HG03432 (cell line): ENCODE measurements at regions not wholly inside any gene's neighbourhood (a gene's known extent, or its start where the extent isn't known, plus 50 kb on each side); places are given as distances from the start of the nearest gene placed in this dataset.
A peak's percentile ranks its signal among the peaks of the same experiment; 100 is the strongest.

Source experiments
- ATAC-seq: cut with Tn5 transposase; IDR thresholded peaks from one replicate; pipeline ENCODE4 v1.9.1; 2021; ENCODE audit warnings: mild to moderate bottlenecking, moderate library complexity; ENCODE audit not compliant: unreplicated experiment

DNA sequence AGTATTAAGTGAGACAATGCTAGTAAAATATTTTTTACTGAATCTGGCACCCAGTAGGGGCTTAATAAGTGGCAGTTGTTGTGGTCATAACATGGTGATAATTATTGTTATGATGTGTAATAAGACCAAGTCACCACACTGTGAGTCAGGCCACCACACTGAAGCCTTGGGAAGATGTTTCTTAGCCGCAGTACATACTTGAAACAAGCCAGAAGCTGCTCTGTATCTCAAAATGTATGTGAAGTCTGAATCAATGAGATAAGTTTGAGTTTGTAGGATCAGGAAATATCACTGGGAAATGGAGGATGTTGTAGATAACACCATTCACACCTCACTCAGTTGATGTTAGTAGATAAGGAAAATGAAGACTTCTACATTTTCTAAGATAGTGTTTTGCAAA is 51.3 kb upstream of the PTPN3 start:
- no peak for ATAC-seq

- ATAC-seq: no peak
These were observed 53.5 kb upstream of the PTPN3 start for GRCh38 chr9:109551651-109552050.

- ATAC-seq: no peak
These were observed 57.1 kb upstream of the PTPN3 start for GRCh38 chr9:109555215-109555614.

GRCh38 chr9:109556061-109556460 is 58.0 kb upstream of the PTPN3 start:
- ATAC-seq: no peak

DNA sequence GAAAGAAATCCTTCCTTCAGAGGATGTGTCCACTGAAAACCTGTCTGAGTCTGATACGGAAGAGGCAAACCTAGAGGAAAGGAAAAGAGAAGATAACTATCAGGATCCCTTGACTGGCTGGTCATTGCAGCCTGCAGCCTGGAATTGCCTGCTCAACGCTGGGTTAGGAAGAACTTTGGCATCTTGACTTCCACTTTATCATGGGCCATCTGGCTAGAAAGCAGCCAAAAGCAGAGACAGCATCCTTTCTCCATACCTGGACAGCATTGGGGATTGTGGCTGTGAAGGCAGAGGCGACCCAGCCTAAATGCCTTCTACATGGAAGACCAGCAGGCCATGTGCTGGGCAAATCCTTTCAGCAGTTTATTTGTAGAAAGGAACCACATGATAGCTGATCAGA is 58.7 kb upstream of the PTPN3 start:
- no peak for ATAC-seq

- ATAC-seq: no peak
These were observed 59.4 kb upstream of the PTPN3 start for GRCh38 chr9:109557481-109557880.

DNA sequence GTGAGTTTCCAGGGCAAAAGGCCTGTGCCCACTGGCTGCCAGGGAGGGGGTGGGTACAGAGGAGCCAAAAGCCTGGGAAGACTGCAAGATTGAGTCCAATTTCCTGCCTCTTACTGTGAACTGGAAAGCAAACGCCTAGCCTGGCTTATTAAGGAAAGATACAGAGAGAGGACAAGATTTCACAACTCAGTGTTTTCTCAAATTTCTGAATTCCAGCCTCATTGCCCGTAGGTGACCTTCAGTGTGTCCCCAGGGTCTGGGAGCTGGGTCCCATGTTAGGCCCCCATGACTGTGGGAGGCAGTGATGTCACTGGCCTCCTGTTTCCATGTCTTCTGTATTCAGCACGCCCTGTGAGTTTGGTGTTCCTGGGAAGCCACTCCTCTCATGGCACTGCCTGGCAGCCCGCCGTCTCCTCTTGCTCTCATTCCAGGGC is 60.6 kb upstream of the PTPN3 start:
- no peak for ATAC-seq

GRCh38 chr9:109560470-109561132 is 62.5 kb upstream of the PTPN3 start:
- no peak for ATAC-seq

DNA sequence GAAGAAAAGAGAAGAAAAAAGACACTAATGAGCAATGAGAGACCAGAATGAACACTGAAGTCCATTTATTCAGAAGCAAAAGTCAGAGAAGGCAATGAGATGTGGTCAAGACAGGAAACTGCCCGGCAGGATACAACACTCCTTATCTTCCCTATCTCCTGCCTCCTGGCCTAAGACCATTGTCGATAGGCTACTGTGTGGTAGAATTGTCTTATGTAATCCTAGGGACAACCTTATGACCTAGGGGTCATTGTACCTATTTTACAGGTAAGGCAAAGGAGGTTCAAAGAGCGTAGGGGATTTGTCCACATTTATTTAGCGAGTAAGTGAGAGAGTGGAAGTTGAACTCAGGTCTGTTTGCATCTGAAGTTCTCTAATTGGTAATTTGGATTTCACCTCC is 63.0 kb upstream of the PTPN3 start:
- no peak for ATAC-seq

DNA sequence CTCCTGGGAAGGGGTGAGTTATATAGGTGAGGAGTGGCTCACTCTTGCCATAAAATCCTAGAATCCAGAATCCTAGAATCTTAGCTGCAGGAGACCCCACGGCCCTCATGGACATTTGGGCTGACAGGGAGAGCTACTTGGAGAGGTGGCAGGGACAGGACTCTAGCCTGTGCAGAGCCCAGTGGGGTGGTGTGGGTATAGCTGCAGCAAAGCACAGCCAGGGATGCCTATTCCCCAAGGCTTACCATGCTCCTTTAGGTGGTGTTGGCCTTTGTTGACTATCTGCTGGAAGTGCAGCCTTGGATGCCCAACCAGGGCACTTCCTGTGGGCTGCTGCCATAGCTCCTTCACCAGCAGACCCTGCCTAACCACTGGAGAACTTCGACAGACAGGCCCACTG is 70.0 kb upstream of the PTPN3 start:
- no peak for ATAC-seq

DNA sequence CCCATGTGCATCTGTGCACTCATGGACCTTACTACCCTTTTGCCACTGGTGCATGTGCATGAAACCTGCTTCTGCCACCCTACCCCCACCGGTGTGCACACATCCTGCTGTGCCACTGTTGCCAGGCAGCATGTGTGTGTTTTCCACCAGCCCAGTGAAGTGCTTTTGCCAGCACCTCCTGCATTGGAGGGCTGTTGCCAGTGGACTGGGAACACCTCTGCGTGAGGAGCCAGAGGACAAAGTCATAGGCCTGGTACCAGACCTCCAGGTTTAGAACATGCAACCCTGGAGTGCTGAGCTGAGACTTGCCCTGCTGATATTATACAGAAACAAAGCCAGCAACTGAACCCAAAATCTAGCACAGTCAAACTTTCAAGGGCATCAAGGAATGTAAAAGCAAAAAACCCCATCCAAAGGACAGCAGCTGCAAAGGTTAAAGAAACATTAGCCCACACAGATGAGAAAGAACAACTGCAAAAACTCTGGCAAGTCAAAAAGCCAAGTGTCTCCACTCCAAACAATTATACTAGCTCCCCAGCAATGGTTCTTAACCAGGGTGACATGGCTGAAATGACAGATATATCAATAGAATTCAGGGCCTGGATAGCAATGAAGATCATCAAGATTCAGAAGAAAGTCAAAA is 70.6 kb upstream of the PTPN3 start:
- no peak for ATAC-seq

DNA sequence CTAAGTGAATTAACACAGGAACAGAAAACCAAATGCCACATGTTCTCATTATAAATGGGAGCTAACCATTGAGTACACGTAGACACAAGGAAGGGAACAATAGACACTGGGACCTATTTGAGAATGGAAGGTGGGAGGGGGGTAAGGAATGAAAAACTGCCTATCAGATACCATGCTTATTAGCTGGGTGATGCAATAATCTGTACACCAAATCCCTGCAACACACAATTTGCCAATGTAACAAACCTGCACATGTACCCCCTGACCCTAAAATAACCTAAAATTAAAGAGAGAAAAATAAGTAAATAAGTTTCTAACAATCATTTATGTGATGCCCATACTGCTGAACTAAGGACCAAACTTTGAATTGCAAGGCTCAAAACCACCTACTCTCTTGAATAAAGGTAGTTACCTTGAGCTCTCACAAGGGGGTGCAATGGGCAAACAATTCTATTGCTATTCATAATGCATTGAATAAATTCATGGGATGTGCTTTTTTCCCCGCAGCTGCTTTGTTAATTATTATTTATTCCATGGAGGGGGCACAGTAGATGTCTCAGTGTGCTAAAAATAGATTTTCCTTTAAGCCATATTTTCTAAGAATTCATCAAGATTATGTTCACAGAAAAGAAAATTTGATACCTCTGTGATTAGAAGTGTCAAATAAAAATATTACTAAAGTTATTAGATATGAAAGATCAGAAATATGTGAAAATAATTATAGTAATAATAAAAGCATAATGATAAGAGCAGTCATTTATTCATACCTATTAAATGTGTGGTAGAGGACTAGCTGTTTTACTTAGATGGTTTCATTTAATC is 76.2 kb upstream of the PTPN3 start:
- peak; percentile 72 for ATAC-seq

- no peak for ATAC-seq
These were observed 78.7 kb upstream of the PTPN3 start for GRCh38 chr9:109576762-109577161.

GRCh38 chr9:109579191-109579948 is 81.3 kb upstream of the PTPN3 start:
- no peak for ATAC-seq

- ATAC-seq: no peak
These were observed 84.3 kb upstream of the PTPN3 start for GRCh38 chr9:109582386-109582785.

- no peak for ATAC-seq
These were observed 86.1 kb upstream of the PTPN3 start for GRCh38 chr9:109584205-109584604.

DNA sequence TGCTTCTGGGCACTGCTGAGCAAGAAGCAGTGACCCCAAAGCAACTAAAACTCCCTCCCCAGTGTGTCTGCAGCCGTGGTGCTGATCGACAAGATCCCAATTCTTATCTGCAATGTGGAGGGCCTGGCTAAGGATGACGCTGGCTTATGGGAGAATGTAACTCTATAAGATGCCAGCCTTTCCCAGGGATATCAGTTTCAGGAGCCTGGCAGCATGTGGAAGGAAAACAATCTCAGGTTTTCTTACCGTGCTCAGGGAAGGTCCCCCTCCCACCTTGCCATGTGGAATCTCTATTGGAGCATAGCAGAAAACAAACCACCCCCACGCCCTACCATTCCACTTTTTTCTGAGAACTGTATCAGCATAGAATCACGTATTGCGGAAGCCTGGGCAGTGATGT is 87.7 kb upstream of the PTPN3 start:
- no peak for ATAC-seq

GRCh38 chr9:109586993-109587392 is 88.9 kb upstream of the PTPN3 start:
- ATAC-seq: no peak

DNA sequence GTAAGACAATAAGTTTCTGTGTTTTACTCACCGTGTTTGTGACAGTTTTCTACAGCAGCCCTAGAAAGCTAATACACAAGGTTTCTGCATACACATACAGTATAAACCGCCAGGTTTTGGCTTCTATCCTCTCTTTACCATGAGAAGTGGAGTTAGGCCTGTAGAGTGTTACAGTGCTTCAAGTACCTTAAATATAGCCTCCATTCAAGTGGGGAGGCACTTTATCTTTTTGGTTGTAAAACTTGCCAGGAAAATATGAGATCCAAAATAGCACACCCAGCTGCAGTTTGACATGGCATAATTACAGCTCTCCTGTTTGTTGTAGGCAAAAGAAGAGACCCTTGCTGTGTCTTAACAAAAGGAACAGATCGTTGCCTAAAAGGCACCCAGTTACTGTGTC is 90.3 kb upstream of the PTPN3 start:
- ATAC-seq: no peak

DNA sequence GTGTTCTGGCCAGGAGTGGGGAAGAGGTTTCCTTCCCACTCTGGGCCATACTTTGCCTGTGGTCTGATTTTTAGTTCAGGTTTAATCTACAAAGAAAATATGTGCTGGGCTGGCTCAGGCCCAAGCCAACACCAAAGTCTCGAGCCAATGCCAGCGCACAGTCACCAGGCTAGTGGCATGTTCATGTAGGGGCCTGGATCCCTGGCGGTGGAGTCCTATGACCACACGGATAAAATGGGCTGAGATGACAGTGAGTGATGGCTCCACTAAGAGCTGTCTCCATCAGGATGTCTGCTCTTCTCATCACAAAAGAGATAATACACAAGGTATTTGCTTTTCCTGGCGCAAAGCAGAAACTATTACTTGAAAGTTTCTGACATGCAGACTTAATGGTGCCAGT is 92.9 kb upstream of the PTPN3 start:
- ATAC-seq: no peak

- ATAC-seq: no peak
These were observed 93.6 kb upstream of the PTPN3 start for GRCh38 chr9:109591691-109592090.
